Mucosa of descending colon (tissue), 3 donors: ENCODE measurements at regions not wholly inside any gene's neighbourhood (a gene's known extent, or its start where the extent isn't known, plus 50 kb on each side); places are given as distances from the start of the nearest gene placed in this dataset.

Source experiments
- ATAC-seq: fragments of 200-7000 bp; cut with Tn5 transposase; one replicate; pipeline ENCODE4 v1.9.1; 2020; ENCODE audit warnings: mild to moderate bottlenecking, moderate library complexity
- DNase-seq, 3 donors: peaks; one replicate each; pipeline ENCODE4 v3.0.0-alpha.2; 2020
- H3K36me3 ChIP-seq: fragments of 200-600 bp; one replicate; pipeline ENCODE4 v1.8.0; 2021; ENCODE audit warnings: low read depth, mild to moderate bottlenecking
- H3K4me1 ChIP-seq: fragments of 200-600 bp; one replicate; pipeline ENCODE4 v1.8.0; 2021; ENCODE audit warnings: low read depth, mild to moderate bottlenecking
- H3K4me3 ChIP-seq: fragments of 200-600 bp; one replicate; pipeline ENCODE4 v1.8.0; 2021; ENCODE audit warnings: mild to moderate bottlenecking
- H3K9me3 ChIP-seq: fragments of 200-600 bp; one replicate; pipeline ENCODE4 v1.8.0; 2021; ENCODE audit warnings: mild to moderate bottlenecking
- CTCF ChIP-seq: fragments of 200-600 bp; IDR thresholded peaks from one replicate; pipeline ENCODE4 v1.8.0; 2022; ENCODE audit warnings: antibody characterized with exemption, mild to moderate bottlenecking
- intact Hi-C, 2 donors: fragments of 100-400 bp; cut with DNase I in 1 of 2; cut with micrococcal nuclease in 1 of 2; formaldehyde crosslinking; loops; one replicate each; pipeline versions ENCODE4 v1.11.0 to v1.11.1; 2022; cut with DNase I, micrococcal nuclease
- donor health status: DM: no; HTN: no; CAD: no; lungs with moderate emphysema.
- donor health status: DM: no; HTN: no; CAD: no.
- donor health status: DM: no; HTN: yes; CAD: no.

- DNase-seq (no peak), ATAC-seq (no peak)
- H3K4me1 ChIP-seq = no peaks in the 10 kb centered on the region
- TF ChIP-seq CTCF = no peak
- no peaks in the 10 kb centered on the region for H3K36me3 ChIP-seq
- no peaks in the 10 kb centered on the region for H3K9me3 ChIP-seq
- intact Hi-C loops = no loop called here
- no peak overlapping the region for H3K4me3 ChIP-seq
These were observed 73.8 kb upstream of the TBX3 start for GRCh38 chr12:114757684-114758325.

- DNase-seq (no peak), ATAC-seq (no peak)
- Histone ChIP-seq H3K4me1 (no peaks in the 10 kb centered on the region), H3K9me3 (no peaks in the 10 kb centered on the region), H3K36me3 (no peaks in the 10 kb centered on the region), H3K4me3 (no peak overlapping the region)
- intact Hi-C loops = no loop called here
- no peak for TF ChIP-seq CTCF
These were observed 68.2 kb upstream of the TBX3 start for GRCh38 chr12:114752217-114752616.

GRCh38 chr12:114751712-114752111, 67.7 kb upstream of the TBX3 start:
- Histone ChIP-seq H3K4me1 (no peaks in the 10 kb centered on the region), H3K9me3 (no peaks in the 10 kb centered on the region), H3K4me3 (no peak overlapping the region), H3K36me3 (no peaks in the 10 kb centered on the region)
- no peak for DNase-seq
- intact Hi-C loops = no loop called here
- ATAC-seq = no peak
- TF ChIP-seq CTCF = no peak

- Histone ChIP-seq H3K9me3 (no peaks in the 10 kb centered on the region), H3K4me3 (no peak overlapping the region), H3K36me3 (no peaks in the 10 kb centered on the region), H3K4me1 (no peaks in the 10 kb centered on the region)
- ATAC-seq = no peak
- no peak for DNase-seq
- intact Hi-C loops = no loop called here
- no peak for TF ChIP-seq CTCF
These were observed 66.9 kb upstream of the TBX3 start for GRCh38 chr12:114750917-114751316.

GRCh38 chr12:114749065-114749464, 65.1 kb upstream of the TBX3 start:
- ATAC-seq (no peak), DNase-seq (no peak)
- TF ChIP-seq CTCF = no peak
- H3K36me3 ChIP-seq = no peaks in the 10 kb centered on the region
- H3K4me3 ChIP-seq = no peak overlapping the region
- intact Hi-C loops = no loop called here
- no peaks in the 10 kb centered on the region for H3K4me1 ChIP-seq
- no peaks in the 10 kb centered on the region for H3K9me3 ChIP-seq
